Vagina (tissue), 2 donors: ENCODE measurements at regions not wholly inside any gene's neighbourhood (a gene's known extent, or its start where the extent isn't known, plus 50 kb on each side); places are given as distances from the start of the nearest gene placed in this dataset.

ENCODE experiments used
- CTCF ChIP-seq, 3 experiments: fragments of 450-650 bp in 2 of 3; fragments of 200-600 bp in 1 of 3; sonication (generic) in 1 of 3; IDR thresholded peaks; one replicate each; pipeline ENCODE4 v1.5.1; 2017 to 2019; ENCODE audit warnings: antibody characterized with exemption in 3 of 3, mild to moderate bottlenecking in 2 of 3, moderate library complexity in 2 of 3
- POLR2A ChIP-seq, 2 donors: fragments of 450-650 bp; IDR thresholded peaks; one replicate each; pipeline ENCODE4 v1.6.1; 2017; ENCODE audit warnings: antibody characterized with exemption in 2 of 2, mild to moderate bottlenecking in 2 of 2, moderate library complexity in 2 of 2
- POLR2AphosphoS5 ChIP-seq, 2 donors: sonication (generic); formaldehyde crosslinking; IDR thresholded peaks; one replicate each; pipeline ENCODE4 v1.9.0; 2017; ENCODE audit warnings: antibody characterized with exemption in 2 of 2, mild to moderate bottlenecking in 2 of 2, low read depth in 1 of 2; ENCODE audit not compliant: insufficient read depth in 1 of 2

GRCh38 chr12:77619425-77619824 is 211.3 kb upstream of the NAV3 start:
- TF ChIP-seq CTCF (IDR thresholded peaks at IDR 0.05) (no peak), POLR2A (IDR thresholded peaks at IDR 0.05) (no peak), POLR2AphosphoS5 (IDR thresholded peaks at IDR 0.05; ENCODE audit: insufficient read depth in 1 of 2, low read depth in 1 of 2) (no peak)
